AG09309 (cell line): ENCODE measurements at regions not wholly inside any gene's neighbourhood (a gene's known extent, or its start where the extent isn't known, plus 50 kb on each side); places are given as distances from the start of the nearest gene placed in this dataset.

Source experiments
- DNase-seq: peaks from one replicate; pipeline ENCODE4 v3.0.0-alpha.2; 2010; ENCODE audit warnings: low read depth
- H3K4me3 ChIP-seq: 2 replicates; pipeline ENCODE4 v1.5.1; 2011; ENCODE audit warnings: mild to moderate bottlenecking, low read depth, low read length, moderate library complexity; ENCODE audit not compliant: control insufficient read depth
- CTCF ChIP-seq: IDR thresholded peaks from 2 replicates; pipeline ENCODE4 v1.5.1; 2011; ENCODE audit warnings: mild to moderate bottlenecking, low read depth, low read length, inconsistent platforms; ENCODE audit not compliant: insufficient read depth, control insufficient read depth; ENCODE audit errors: missing control alignments

- TF ChIP-seq CTCF, result no peak
- H3K4me3 ChIP-seq, result no peak overlapping the region
- DNase-seq, result no peak
These were observed 260.6 kb upstream of the RPL38 start for GRCh38 chr17:73942703-73943415.

GRCh38 chr17:73943416-73944110 is 259.9 kb upstream of the RPL38 start:
- DNase-seq, result no peak
- no peak overlapping the region for H3K4me3 ChIP-seq
- TF ChIP-seq CTCF, result no peak

GRCh38 chr17:73944366-73944765 is 259.1 kb upstream of the RPL38 start:
- TF ChIP-seq CTCF, result no peak
- DNase-seq, result no peak
- no peak overlapping the region for H3K4me3 ChIP-seq

- H3K4me3 ChIP-seq, result no peak overlapping the region
- no peak for DNase-seq
- no peak for TF ChIP-seq CTCF
These were observed 256.1 kb upstream of the RPL38 start for GRCh38 chr17:73947281-73947965.

- no peak overlapping the region for H3K4me3 ChIP-seq
- no peak for TF ChIP-seq CTCF
- no peak for DNase-seq
These were observed 255.5 kb upstream of the RPL38 start for GRCh38 chr17:73947966-73948355.

GRCh38 chr17:73949903-73950592 is 253.4 kb upstream of the RPL38 start:
- no peak for DNase-seq
- H3K4me3 ChIP-seq, result no peak overlapping the region
- no peak for TF ChIP-seq CTCF
